NCI-H2227 treated with DMSO at 0.1 percent for 48 hours (cell line): ENCODE measurements at regions not wholly inside any gene's neighbourhood (a gene's known extent, or its start where the extent isn't known, plus 50 kb on each side); places are given as distances from the start of the nearest gene placed in this dataset.
"Not testable (repeated sequence)": the region's sequence is repeated elsewhere in the genome, so short reads cannot be mapped to it uniquely, and the experiment has no call there.

Source experiments
- DNase-seq: peaks from one replicate; lab custom pipeline; 2025; lab: John Stamatoyannopoulos, UW

GRCh38 chrX:13476384-13476783, 93.0 kb upstream of the EGFL6 start:
- DNase-seq = no peak

DNA sequence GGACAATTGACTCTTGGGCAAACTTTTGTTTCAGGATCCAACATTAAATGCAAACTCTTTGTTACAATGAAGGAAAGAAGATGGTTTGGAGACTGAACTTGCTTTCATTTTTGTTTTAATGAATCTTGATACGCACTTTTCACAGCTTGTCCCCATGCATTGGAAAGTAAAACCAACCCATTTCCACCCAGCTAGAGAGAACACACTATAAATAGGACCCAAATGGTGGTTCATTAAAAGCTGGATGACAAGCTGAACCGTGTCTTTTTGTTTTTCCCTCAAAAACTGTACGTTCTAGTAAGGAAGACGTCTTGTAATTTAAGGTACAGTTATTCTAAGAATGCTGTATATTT, 95.3 kb upstream of the EGFL6 start:
- DNase-seq = no peak

DNA sequence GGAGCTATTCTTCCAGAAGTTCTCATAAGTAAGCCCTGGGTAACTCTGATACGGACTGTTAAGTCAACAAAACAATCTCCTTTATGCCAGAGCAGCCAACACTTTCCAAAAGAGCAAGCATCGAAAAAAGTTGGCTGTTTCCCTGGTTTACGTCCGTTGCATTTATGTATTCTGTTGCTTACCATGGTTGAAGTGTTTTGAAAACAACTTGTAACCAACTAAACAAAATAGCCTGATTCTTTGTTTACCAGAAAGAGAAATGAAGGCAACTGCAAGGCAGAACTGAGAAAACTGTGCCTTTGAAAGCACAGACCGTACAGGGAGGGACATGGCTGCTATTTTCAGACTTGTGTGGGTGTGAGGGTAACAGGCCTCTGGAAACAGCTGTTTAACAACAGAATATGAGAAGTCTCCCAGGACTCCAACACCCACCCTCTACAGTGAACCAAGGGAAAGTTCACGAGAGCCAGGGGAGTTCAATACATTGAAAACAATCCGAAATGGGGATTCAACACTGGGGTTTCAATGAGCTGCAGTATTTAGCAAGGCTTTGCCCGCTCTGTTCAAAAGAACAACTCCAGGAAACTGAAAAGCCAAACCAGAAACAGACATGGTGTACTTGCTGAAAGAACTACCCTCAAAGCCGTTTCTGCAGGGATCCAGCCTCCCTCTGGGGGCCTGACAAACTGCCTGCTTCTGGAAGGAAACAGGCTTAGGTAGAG, 95.8 kb upstream of the EGFL6 start:
- no peak for DNase-seq

DNA sequence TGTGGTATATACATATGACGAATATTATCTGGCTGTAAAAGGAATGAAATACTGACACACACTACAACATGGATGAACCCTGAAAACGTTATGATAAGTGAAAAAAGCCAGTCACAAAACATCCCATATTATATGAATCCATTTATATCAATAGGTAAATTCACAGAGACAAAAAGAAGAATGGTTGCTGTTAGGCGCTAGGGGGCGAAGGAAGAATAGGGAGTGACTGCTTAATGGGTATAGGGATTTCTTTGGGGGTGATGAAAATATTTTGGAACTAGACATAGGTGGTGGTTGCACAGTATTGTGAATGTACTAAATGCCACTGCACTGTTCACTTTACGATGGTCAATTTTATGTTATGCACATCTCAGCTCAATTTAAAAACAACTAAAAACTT, 96.4 kb upstream of the EGFL6 start:
- DNase-seq = no peak

DNA sequence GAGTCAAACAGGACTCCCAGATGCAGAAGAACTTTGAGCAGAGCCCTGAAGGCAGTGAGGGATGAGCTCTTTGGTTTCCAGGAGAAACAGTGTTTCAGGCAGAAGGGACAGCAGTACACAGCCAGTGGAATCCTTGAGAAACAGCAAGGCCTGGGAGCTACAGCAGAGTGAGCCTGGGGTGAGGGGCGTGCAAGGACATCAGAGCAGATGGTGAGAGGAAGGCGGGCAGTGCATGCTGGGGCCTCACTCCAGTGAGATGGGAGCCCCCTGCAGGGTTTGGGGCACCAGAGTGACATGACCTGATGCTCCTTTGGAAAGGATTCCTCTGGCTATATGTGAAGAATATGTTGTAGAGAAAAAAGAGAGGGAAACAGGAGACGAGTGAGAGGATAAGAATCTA, 98.1 kb upstream of the EGFL6 start:
- no peak for DNase-seq

GRCh38 chrX:13470685-13470977, 98.8 kb upstream of the EGFL6 start:
- no peak for DNase-seq

DNA sequence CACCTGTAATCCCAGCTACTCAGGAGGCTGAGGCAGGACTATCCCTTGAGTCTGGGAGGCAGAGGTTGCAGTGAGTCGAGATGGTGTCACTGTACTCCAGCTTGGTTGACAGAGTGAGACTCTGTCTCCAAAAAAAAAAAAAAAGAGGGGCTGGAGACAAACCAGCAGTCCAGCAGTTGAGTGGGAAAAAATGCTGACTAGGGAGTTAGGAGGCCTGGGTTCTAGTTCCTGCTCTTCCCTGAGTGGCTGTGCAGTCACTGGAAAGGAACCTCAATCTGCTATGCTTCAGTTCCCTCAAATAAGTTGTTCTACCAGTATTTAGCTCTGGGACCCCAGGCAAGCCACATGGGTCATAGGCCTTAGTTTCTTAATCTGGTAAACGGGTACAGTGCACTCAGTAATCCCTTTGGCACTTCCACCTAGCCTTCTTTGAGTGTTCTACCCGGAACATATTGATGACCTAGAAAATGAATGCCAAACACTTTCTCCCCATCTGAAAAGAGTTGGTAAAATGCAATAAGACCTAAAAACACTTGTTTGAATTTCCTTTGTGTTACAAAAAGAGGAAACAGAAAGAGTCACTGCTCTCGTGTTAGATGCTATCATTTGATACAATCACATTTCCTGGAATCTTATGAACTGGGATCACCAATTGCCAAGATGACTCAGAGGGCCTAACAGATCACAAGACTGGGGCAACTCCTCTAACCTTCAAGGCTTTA, 99.3 kb upstream of the EGFL6 start:
- DNase-seq = no peak

DNA sequence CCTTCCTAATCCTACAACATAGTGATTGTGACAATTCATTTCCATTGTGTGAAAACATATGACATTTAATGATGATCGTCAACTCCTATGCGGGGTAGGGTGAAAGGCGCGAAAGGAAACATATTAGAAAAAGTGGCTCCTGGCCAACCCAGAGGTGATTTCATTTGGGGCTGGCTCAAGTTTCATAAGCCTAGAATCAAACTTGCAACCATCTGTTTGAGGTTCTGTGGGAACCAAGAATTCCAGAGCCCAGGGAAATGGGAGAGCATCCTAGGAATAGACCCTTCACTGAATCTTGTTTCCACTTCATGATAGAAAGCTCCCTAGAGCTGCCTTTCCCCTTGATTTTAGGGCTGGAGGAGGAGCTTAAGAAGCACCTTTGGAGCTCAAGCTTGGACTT, 101.3 kb upstream of the EGFL6 start:
- DNase-seq = no peak

- no peak for DNase-seq
Measured at GRCh38 chrX:13467243-13467642, 102.2 kb upstream of the EGFL6 start.

- no peak for DNase-seq
Measured at GRCh38 chrX:13464599-13465275, 104.7 kb upstream of the EGFL6 start.

GRCh38 chrX:13463608-13464007, 105.8 kb upstream of the EGFL6 start:
- DNase-seq = no peak

DNA sequence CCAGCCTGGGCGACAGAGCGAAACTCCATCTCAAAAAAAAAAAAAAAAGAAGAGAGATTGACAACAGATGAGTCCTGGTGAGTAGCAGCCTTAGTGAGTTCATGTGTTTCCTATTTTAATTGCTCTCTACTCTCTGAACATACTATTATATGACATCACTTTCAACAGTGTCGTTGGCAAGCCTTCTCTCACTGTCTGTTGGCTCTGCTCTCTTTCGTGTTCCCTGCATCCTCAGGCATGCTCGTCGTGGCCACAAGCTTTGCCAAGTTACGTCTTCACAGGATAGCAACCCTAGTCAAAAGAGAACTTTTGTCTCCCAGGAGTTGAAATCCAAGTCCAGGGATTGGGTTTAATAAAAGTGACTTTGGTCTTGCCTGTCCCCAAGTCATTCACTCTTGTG, 117.1 kb upstream of the EGFL6 start:
- DNase-seq = no peak

DNA sequence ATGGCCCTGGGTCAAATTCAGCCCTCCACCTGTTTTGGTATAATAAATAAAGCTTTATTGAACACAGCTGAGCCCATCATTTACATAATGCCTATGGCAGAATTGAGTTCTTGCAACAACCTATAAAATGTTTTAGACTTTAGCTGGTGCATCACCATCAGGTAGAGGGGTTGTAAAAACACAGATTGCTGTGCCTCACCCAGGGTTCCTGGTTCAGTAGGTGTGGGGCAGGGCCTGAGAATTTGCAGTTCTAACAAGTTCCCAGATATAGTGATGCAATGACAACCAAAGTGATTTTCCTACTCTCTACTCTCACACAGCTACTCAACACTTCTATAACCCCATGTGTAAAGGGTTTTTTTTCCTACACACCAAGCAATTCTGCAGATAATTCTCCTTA, 120.0 kb upstream of the EGFL6 start:
- DNase-seq = no peak

GRCh38 chrX:13448941-13449340, 120.5 kb upstream of the EGFL6 start:
- no peak for DNase-seq

DNA sequence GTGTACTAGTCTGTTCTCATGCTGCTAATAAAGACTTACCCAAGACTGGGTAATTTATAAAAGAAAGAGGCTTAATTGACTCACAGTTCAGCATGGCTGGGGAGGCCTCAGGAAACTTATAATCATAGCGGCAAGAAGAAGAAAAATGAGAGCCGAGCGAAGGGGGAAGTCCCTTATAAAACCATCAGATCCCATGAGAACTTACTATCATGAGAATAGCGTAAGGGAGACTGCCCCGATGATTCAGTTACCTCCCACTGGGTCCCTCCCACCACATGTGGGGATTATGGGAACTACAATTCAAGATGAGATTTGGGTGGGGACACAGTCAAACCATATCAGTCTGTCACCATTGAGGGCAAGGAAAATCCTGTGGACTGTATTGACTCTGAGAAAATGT, 121.8 kb upstream of the ATXN3L start:
- not testable (repeated sequence) for DNase-seq

DNA sequence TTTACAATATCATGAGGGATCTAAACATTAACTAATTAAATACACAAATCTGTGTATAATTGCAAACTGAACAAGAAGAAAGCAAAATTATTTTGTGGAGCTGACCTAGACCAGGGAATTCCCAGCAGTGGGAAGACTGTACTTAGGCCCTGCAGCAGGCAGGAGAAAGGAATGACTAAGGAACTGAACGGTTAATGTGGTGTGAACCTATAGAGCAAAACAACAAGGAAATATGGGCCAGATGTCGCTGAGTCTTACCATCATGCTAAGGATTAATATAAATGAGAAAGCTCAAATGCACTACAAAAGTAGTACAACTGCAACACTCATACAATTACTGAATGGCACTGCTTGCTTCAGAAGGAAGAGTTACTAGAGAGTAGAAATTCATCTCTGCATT, 120.3 kb upstream of the ATXN3L start:
- no peak for DNase-seq

GRCh38 chrX:13433298-13433605, 113.4 kb upstream of the ATXN3L start:
- DNase-seq = no peak

DNA sequence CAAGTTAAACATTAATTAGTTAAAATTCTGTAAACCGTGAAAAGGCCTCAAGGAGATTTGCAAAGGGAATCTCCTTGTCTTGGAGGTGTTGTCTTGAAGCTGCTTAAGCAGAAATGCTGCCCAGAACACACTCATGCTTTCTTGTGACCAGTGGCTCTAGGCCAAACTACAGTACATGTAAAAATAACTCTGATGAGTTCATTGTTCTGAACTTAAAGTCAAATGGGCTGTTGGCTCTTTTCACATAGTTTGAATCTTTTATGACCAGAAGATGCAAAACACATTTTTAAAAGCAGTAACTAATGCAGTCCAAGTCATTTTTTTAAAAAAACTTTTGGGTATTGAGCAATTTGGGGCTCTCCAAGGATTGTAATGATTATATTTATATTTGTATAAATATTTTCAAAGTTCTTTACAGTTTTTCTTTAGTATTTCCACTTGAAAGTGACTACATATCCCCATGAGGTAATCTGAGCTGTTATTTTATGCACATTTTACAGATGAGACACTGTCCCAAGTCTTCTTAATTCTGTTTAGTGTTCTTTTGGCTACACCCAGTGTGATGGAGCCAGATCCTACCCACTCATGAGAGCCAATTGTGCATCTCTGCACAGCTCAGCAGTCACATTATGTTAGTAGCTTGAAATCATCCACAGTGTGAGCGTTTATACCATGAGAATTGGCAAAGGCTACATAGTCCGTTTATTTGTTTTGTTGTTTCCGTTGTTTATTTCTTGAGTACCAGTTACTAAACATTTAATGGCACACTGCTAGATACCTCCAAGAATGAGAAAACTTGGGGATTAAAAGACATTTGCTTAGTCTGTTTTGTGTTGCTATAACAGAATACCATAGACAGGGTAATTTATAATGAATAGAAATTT, 112.8 kb upstream of the ATXN3L start:
- no peak for DNase-seq

GRCh38 chrX:13430136-13430827, 110.4 kb upstream of the ATXN3L start:
- no peak for DNase-seq

DNA sequence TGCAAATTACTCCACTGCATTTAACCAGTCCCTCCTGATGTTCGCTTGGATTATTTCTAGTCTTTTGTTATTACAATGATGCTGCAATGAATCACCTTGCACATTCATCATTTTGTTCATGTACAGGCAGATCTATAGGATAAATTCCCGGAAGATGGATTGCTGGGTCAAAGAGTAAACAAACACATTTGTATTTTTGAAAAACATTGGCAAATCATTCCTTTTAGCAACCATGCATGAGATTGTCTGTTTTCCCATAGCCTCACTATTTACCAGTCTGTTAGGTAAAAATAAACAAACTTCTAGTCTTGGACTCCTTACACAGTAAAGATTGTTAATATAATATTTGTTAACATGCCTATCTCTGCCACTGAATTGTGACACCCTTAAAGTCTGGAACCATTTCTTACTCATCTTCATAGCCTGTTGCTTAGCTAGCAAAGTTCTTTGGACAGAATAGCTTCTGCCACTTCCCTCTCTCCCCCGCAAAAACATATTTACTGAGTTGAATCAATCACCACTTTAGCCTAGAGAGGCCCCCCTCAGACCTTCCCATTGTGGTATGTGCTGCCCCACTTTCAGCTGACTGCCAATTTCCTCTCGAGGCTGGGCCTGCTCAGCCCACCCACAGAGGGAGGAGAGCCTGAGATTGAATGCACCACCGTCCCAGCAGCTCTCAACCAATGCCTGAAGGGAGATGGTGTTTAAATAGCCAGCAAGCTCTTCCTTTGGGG, 108.4 kb upstream of the ATXN3L start:
- peak; percentile 41 for DNase-seq

DNA sequence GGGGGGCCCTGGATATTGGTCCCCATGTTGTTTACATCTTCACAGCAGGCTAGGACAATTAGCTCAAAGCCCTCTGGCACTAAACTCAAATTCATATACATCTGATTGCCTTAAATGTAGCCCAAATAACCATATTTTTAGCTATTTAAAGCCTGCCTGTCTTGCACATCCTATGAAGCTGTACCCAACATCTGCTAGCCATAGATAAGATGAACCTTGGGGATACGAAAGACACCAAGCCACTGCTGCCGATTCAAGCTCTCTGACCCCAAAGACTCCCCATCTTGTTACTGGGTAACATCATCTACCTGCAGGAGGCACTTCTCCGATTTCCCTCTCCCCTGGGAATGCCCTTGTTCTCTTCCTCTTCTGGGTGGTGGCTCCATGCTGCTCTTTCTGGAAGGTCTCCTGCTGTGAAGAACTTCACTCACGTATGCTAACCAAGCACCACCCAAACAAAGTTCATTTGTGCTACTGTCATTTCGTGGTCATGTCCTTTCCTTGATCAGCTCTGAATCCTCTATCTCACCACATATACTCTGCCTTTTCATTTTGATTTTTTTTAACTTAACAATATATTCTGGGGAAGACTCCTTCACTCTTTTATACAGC, 107.7 kb upstream of the ATXN3L start:
- no peak for DNase-seq
